ENCODE measurements at regions not wholly inside any gene's neighbourhood (a gene's known extent, or its start where the extent isn't known, plus 50 kb on each side); places are given as distances from the start of the nearest gene placed in this dataset.

DNA sequence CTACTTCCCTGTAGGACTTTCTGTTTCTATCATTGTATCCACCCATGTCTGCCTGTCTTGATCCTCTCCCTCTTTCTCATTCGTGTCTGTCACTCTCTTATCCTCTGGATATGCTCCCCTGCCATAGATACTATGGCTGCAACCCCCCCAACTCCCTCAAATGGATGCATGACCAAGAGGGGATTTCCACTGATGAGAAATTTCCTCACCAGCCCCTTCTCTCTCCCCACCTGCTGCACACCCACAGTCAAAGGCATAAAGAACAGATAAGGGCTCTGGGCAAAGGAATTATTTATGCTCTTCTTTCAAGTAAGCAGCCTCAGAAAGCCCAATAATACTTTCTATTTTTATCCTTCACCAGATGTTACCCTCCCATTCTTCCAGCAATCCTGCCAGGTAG lies 121.3 kb downstream of the FOXI3 start:
- no peak overlapping the region for H3K27ac ChIP-seq (ENCODE audit: low read depth, low read length, poor library complexity, severe bottlenecking)
- no peaks in the 10 kb centered on the region for H3K9me3 ChIP-seq (ENCODE audit: low read length)
- H4K20me1 ChIP-seq (ENCODE audit: insufficient read depth, low read length): no peaks in the 10 kb centered on the region
- no peaks in the 10 kb centered on the region for H3K9me2 ChIP-seq (ENCODE audit: low read depth, low read length)
- H3K4me1 ChIP-seq (ENCODE audit: insufficient read depth, low read length, severe bottlenecking): no peaks in the 10 kb centered on the region
- no peak overlapping the region for H3K4me2 ChIP-seq (ENCODE audit: low read length)
- TF ChIP-seq, protein P1, sequence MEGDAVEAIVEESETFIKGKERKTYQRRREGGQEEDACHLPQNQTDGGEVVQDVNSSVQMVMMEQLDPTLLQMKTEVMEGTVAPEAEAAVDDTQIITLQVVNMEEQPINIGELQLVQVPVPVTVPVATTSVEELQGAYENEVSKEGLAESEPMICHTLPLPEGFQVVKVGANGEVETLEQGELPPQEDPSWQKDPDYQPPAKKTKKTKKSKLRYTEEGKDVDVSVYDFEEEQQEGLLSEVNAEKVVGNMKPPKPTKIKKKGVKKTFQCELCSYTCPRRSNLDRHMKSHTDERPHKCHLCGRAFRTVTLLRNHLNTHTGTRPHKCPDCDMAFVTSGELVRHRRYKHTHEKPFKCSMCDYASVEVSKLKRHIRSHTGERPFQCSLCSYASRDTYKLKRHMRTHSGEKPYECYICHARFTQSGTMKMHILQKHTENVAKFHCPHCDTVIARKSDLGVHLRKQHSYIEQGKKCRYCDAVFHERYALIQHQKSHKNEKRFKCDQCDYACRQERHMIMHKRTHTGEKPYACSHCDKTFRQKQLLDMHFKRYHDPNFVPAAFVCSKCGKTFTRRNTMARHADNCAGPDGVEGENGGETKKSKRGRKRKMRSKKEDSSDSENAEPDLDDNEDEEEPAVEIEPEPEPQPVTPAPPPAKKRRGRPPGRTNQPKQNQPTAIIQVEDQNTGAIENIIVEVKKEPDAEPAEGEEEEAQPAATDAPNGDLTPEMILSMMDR (IDR thresholded peaks at IDR 0.05; ENCODE audit: low read length): no peak
- TF ChIP-seq EZH2 (IDR thresholded peaks at IDR 0.05; ENCODE audit: borderline replicate concordance, low read length): no peak
- H3K79me2 ChIP-seq (ENCODE audit: insufficient read depth, low read length): no peaks in the 10 kb centered on the region
- no peaks in the 10 kb centered on the region for H3F3A ChIP-seq (ENCODE audit: insufficient read depth, low read length)
- no peaks in the 10 kb centered on the region for H3K27me3 ChIP-seq (ENCODE audit: insufficient read depth, low read length)
- no peaks in the 10 kb centered on the region for H3K36me3 ChIP-seq (ENCODE audit: insufficient read depth, low read length)
- no peak overlapping the region for H3K4me3 ChIP-seq (ENCODE audit: low read depth, low read length, poor library complexity, severe bottlenecking)
- H3K9ac ChIP-seq (ENCODE audit: low read length): no peak overlapping the region
- no peak overlapping the region for H2AFZ ChIP-seq (ENCODE audit: low read length)

DNA sequence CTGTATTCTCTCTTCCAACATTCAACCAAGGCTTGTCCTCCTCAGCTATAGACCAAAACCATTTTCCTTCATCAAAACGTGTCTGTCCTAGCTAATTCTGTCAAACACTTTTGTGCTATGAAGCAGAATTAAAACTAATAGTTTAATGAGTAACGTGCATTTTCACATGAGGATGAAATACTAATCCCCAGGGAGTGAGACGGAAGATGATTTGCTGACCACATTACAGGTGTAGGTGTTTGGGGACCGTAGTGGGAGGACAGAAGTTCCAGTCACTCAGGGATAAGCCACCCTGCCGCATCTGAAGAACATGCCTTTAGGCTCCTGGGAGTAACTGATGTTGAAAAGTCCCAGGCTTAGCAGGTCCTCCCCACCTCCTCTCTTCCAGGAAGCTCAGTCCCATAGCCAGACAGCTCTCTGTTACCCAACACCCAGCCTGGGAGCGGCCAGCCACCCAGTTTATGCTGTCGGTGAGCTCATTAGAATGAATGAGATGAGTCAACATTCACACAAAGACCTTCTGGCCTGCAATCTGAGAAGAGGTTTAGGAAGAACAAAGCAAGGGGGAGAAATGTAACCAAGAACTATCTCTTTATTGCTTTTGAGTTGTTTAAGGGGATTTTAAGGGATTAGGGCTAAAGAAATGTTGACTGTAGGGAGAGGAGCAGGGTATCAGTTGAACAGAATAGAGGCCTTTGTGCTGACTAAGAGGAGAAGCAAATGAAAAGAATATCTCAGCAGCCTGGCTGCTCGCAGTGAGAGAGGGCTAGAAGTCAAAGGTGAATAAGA lies 122.5 kb downstream of the FOXI3 start:
- H3K4me3 ChIP-seq (ENCODE audit: low read depth, low read length, poor library complexity, severe bottlenecking): no peak overlapping the region
- H3K27ac ChIP-seq (ENCODE audit: low read depth, low read length, poor library complexity, severe bottlenecking): no peak overlapping the region
- H3K9me3 ChIP-seq (ENCODE audit: low read length): no peaks in the 10 kb centered on the region
- no peaks in the 10 kb centered on the region for H3K79me2 ChIP-seq (ENCODE audit: insufficient read depth, low read length)
- no peaks in the 10 kb centered on the region for H3K36me3 ChIP-seq (ENCODE audit: insufficient read depth, low read length)
- H3K9me2 ChIP-seq (ENCODE audit: low read depth, low read length): no peaks in the 10 kb centered on the region
- H3K4me2 ChIP-seq (ENCODE audit: low read length): no peak overlapping the region
- no peaks in the 10 kb centered on the region for H3K4me1 ChIP-seq (ENCODE audit: insufficient read depth, low read length, severe bottlenecking)
- H2AFZ ChIP-seq (ENCODE audit: low read length): no peak overlapping the region
- no peak overlapping the region for H3K9ac ChIP-seq (ENCODE audit: low read length)
- TF ChIP-seq EZH2 (IDR thresholded peaks at IDR 0.05; ENCODE audit: borderline replicate concordance, low read length): no peak
- TF ChIP-seq, protein P1 (IDR thresholded peaks at IDR 0.05; ENCODE audit: low read length): no peak
- no peaks in the 10 kb centered on the region for H4K20me1 ChIP-seq (ENCODE audit: insufficient read depth, low read length)
- H3F3A ChIP-seq (ENCODE audit: insufficient read depth, low read length): no peaks in the 10 kb centered on the region
- H3K27me3 ChIP-seq (ENCODE audit: insufficient read depth, low read length): no peaks in the 10 kb centered on the region

DNA sequence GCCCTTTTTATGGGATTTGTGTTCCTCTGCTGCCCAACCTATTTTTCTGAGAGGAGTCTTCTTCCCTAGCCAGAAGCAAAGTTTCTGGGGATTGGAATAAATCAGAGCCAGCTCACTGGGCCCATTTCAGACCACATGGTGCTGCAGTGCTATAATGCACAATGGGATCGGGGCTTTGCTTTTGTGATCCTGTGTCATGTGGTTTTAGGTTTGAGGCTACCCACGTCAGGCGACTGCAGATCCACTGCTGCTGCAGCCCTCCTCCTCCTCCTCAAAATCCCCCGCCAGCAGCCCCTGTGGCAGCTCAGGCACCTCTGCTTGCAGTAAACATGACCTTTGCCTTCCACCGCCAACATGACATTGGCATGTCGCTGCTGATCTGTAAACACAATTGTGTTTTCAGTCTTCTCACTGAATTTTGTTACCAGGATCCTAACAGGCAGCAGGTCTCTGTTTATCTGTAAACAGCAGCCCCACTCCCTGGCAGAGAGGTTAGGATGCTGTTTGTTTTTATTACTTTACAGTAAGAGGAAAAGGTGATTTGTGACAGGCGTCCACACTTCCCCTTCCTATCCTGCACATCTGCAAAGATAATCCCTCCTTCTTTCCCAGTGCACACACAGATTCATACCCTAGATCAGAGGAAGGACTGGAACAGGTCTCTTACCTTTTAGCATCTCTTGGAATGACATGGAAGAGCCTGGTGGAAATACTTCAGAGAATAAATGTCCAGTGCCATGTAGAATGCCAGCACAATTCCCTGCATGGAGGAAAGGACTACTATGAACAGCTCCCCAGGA lies 130.8 kb downstream of the FOXI3 start:
- H3K4me1 ChIP-seq (ENCODE audit: insufficient read depth, low read length, severe bottlenecking): no peaks in the 10 kb centered on the region
- H3K4me3 ChIP-seq (ENCODE audit: low read depth, low read length, poor library complexity, severe bottlenecking): no peak overlapping the region
- no peak for TF ChIP-seq EZH2 (IDR thresholded peaks at IDR 0.05; ENCODE audit: borderline replicate concordance, low read length)
- TF ChIP-seq, protein P1 (IDR thresholded peaks at IDR 0.05; ENCODE audit: low read length): no peak
- no peaks in the 10 kb centered on the region for H3F3A ChIP-seq (ENCODE audit: insufficient read depth, low read length)
- H3K9me3 ChIP-seq (ENCODE audit: low read length): no peaks in the 10 kb centered on the region
- H3K4me2 ChIP-seq (ENCODE audit: low read length): no peak overlapping the region
- no peak overlapping the region for H2AFZ ChIP-seq (ENCODE audit: low read length)
- H4K20me1 ChIP-seq (ENCODE audit: insufficient read depth, low read length): no peaks in the 10 kb centered on the region
- no peaks in the 10 kb centered on the region for H3K79me2 ChIP-seq (ENCODE audit: insufficient read depth, low read length)
- no peak overlapping the region for H3K9ac ChIP-seq (ENCODE audit: low read length)
- no peaks in the 10 kb centered on the region for H3K36me3 ChIP-seq (ENCODE audit: insufficient read depth, low read length)
- H3K9me2 ChIP-seq (ENCODE audit: low read depth, low read length): no peaks in the 10 kb centered on the region
- no peak overlapping the region for H3K27ac ChIP-seq (ENCODE audit: low read depth, low read length, poor library complexity, severe bottlenecking)
- no peaks in the 10 kb centered on the region for H3K27me3 ChIP-seq (ENCODE audit: insufficient read depth, low read length)
